PC-3 (cell line): ENCODE measurements at regions not wholly inside any gene's neighbourhood (a gene's known extent, or its start where the extent isn't known, plus 50 kb on each side); places are given as distances from the start of the nearest gene placed in this dataset.

Experiments
- EZH2 ChIP-seq: fragments of 300-600 bp; sonication (generic); IDR thresholded peaks from one replicate; pipeline ENCODE4 v1.6.1; 2017; ENCODE audit warnings: antibody characterized with exemption, mild to moderate bottlenecking, low read length; ENCODE audit not compliant: unreplicated experiment
- EZH2phosphoT487 ChIP-seq: fragments of 300-600 bp; sonication (generic); IDR thresholded peaks from 2 replicates; pipeline ENCODE4 v1.6.1; 2018; ENCODE audit warnings: mild to moderate bottlenecking, antibody characterized with exemption, low read length, borderline replicate concordance
- TF ChIP-seq, protein P1 (sequence below): fragments of 300-600 bp; sonication (generic); conservative IDR thresholded peaks from 2 replicates; pipeline ENCODE4 v1.5.1; 2017; ENCODE audit warnings: antibody characterized with exemption, low read depth, mild to moderate bottlenecking, low read length

DNA sequence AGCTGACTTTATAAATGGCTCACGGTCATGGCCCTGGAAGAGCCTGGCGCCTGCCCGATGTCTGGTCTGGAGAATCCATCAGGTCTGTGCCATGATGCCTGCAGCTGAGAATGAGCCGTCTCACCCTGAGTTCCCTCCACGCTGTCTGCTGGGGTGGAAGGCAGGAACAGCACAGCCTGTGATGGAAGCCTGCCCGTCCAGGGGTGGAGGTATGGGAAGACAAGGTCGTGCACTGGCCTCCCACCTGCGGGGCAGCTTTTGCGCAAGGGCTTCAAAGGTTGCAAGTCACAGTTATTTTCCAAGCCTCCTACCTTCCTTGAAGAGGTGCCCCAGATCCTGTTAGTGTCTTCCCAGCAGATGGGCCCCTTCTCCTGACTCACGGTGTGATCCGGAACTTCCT lies 275.5 kb downstream of the FAM43A start:
- TF ChIP-seq EZH2 (no peak), EZH2phosphoT487 (no peak)
- TF ChIP-seq, protein P1, sequence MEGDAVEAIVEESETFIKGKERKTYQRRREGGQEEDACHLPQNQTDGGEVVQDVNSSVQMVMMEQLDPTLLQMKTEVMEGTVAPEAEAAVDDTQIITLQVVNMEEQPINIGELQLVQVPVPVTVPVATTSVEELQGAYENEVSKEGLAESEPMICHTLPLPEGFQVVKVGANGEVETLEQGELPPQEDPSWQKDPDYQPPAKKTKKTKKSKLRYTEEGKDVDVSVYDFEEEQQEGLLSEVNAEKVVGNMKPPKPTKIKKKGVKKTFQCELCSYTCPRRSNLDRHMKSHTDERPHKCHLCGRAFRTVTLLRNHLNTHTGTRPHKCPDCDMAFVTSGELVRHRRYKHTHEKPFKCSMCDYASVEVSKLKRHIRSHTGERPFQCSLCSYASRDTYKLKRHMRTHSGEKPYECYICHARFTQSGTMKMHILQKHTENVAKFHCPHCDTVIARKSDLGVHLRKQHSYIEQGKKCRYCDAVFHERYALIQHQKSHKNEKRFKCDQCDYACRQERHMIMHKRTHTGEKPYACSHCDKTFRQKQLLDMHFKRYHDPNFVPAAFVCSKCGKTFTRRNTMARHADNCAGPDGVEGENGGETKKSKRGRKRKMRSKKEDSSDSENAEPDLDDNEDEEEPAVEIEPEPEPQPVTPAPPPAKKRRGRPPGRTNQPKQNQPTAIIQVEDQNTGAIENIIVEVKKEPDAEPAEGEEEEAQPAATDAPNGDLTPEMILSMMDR = no peak
